DMS53 treated with DMSO at 0.1 percent for 48 hours (cell line): ENCODE measurements at regions not wholly inside any gene's neighbourhood (a gene's known extent, or its start where the extent isn't known, plus 50 kb on each side); places are given as distances from the start of the nearest gene placed in this dataset.

Experiments used
- DNase-seq: peaks from one replicate; lab custom pipeline; 2025; ENCODE audit not compliant: unreplicated experiment; lab: John Stamatoyannopoulos, UW

- DNase-seq, result no peak
Measured at GRCh38 chr3:64464955-64465354, 222.8 kb downstream of the ADAMTS9 start.

GRCh38 chr3:64463981-64464380 is 223.8 kb downstream of the ADAMTS9 start:
- DNase-seq, result no peak

GRCh38 chr3:64462203-64462602 is 225.6 kb downstream of the ADAMTS9 start:
- no peak for DNase-seq

- no peak for DNase-seq
Measured at GRCh38 chr3:64460877-64461276, 226.9 kb downstream of the ADAMTS9 start.

- no peak for DNase-seq
Measured at GRCh38 chr3:64460141-64460730, 227.6 kb downstream of the ADAMTS9 start.

GRCh38 chr3:64459711-64460110 is 228.1 kb downstream of the ADAMTS9 start:
- DNase-seq, result no peak

GRCh38 chr3:64457811-64458210 is 230.0 kb downstream of the ADAMTS9 start:
- no peak for DNase-seq

- DNase-seq, result no peak
Measured at GRCh38 chr3:64456674-64457073, 231.1 kb downstream of the ADAMTS9 start.

- DNase-seq, result no peak
Measured at GRCh38 chr3:64455351-64455750, 230.1 kb upstream of the PRICKLE2 start.

GRCh38 chr3:64454768-64455167 is 229.5 kb upstream of the PRICKLE2 start:
- no peak for DNase-seq

GRCh38 chr3:64454179-64454578 is 228.9 kb upstream of the PRICKLE2 start:
- no peak for DNase-seq

- no peak for DNase-seq
Measured at GRCh38 chr3:64451283-64452012, 226.2 kb upstream of the PRICKLE2 start.

- no peak for DNase-seq
Measured at GRCh38 chr3:64450396-64450956, 225.2 kb upstream of the PRICKLE2 start.

GRCh38 chr3:64449026-64449425 is 223.8 kb upstream of the PRICKLE2 start:
- no peak for DNase-seq

- no peak for DNase-seq
Measured at GRCh38 chr3:64445944-64446300, 220.7 kb upstream of the PRICKLE2 start.

- peak; percentile 7 for DNase-seq
Measured at GRCh38 chr3:64445109-64445943, 220.1 kb upstream of the PRICKLE2 start.

- DNase-seq, result no peak
Measured at GRCh38 chr3:64444490-64445108, 219.3 kb upstream of the PRICKLE2 start.

GRCh38 chr3:64443546-64444381 is 218.5 kb upstream of the PRICKLE2 start:
- no peak for DNase-seq

GRCh38 chr3:64441861-64442260 is 216.6 kb upstream of the PRICKLE2 start:
- DNase-seq, result no peak

GRCh38 chr3:64440498-64440897 is 215.2 kb upstream of the PRICKLE2 start:
- no peak for DNase-seq
